Right ventricle myocardium inferior (tissue), 1 donor: ENCODE measurements at regions not wholly inside any gene's neighbourhood (a gene's known extent, or its start where the extent isn't known, plus 50 kb on each side); places are given as distances from the start of the nearest gene placed in this dataset.

ENCODE experiments used
- ATAC-seq: fragments of 200-7000 bp; cut with Tn5 transposase; one replicate; pipeline ENCODE4 v1.9.1; 2020; ENCODE audit warnings: mild to moderate bottlenecking, moderate library complexity
- DNase-seq: peaks from one replicate; pipeline ENCODE4 v3.0.0; 2021; ENCODE audit errors: missing footprints
- intact Hi-C: fragments of 100-400 bp; cut with DNase I; formaldehyde crosslinking; loops from one replicate; pipeline ENCODE4 v1.11.0; 2022
- donor health status: DM: no; HTN: yes; CAD: no; lungs with severe emphysema.

- ATAC-seq (no peak), DNase-seq (no peak)
- intact Hi-C loops, result no loop called here
Observed at GRCh38 chr10:128390596-128390995, 264.4 kb upstream of the MKI67 start.

GRCh38 chr10:128393546-128393945, 267.3 kb upstream of the MKI67 start:
- ATAC-seq, result no peak

GRCh38 chr10:128398118-128398517, 271.9 kb upstream of the MKI67 start:
- intact Hi-C loops, result no loop called here
- ATAC-seq (no peak), DNase-seq (no peak)

More at GRCh38 chr10:128393546-128393945, 267.3 kb upstream of the MKI67 start:
- DNase-seq, result no peak
- intact Hi-C loops, result no loop called here

GRCh38 chr10:128398999-128399398, 272.8 kb upstream of the MKI67 start:
- ATAC-seq, result no peak
- intact Hi-C loops, result no loop called here
- no peak for DNase-seq

GRCh38 chr10:128400564-128400963, 274.3 kb upstream of the MKI67 start:
- intact Hi-C loops, result no loop called here
- ATAC-seq, result no peak
- no peak for DNase-seq

- intact Hi-C loops, result no loop called here
- DNase-seq, result no peak
- no peak for ATAC-seq
Observed at GRCh38 chr10:128405450-128405849, 279.2 kb upstream of the MKI67 start.

- DNase-seq (no peak), ATAC-seq (no peak)
- intact Hi-C loops, result no loop called here
Observed at GRCh38 chr10:128411643-128412042, 285.4 kb upstream of the MKI67 start.

GRCh38 chr10:128414568-128414967, 288.3 kb upstream of the MKI67 start:
- no peak for ATAC-seq
- intact Hi-C loops, result no loop called here
- DNase-seq, result no peak

GRCh38 chr10:128416231-128416630, 290.0 kb upstream of the MKI67 start:
- ATAC-seq, result no peak
- intact Hi-C loops, result loop anchor here (5.0 kb wide), 1 partner anchor 149 kb away; no protein-coding TSS in a partner anchor
- no peak for DNase-seq

GRCh38 chr10:128417826-128418225, 291.6 kb upstream of the MKI67 start:
- ATAC-seq, result no peak
- intact Hi-C loops, result loop anchor here (5.0 kb wide), 1 partner anchor 151 kb away; no protein-coding TSS in a partner anchor
- no peak for DNase-seq

- intact Hi-C loops, result loop anchor here (5.0 kb wide), 1 partner anchor 152 kb away; no protein-coding TSS in a partner anchor
- ATAC-seq, result no peak
- DNase-seq, result no peak
Observed at GRCh38 chr10:128418819-128419218, 292.6 kb upstream of the MKI67 start.

- ATAC-seq, result no peak
- intact Hi-C loops, result loop anchor here (5.0 kb wide), 1 partner anchor 152 kb away; no protein-coding TSS in a partner anchor
- no peak for DNase-seq
Observed at GRCh38 chr10:128419466-128420019, 293.3 kb upstream of the MKI67 start.

- intact Hi-C loops, result no loop called here
- DNase-seq (no peak), ATAC-seq (no peak)
Observed at GRCh38 chr10:128420623-128421022, 294.4 kb upstream of the MKI67 start.

GRCh38 chr10:128421371-128422160, 295.3 kb upstream of the MKI67 start:
- no peak for DNase-seq
- no peak for ATAC-seq
- intact Hi-C loops, result no loop called here

- no peak for ATAC-seq
- DNase-seq, result no peak
- intact Hi-C loops, result no loop called here
Observed at GRCh38 chr10:128422190-128422589, 296.0 kb upstream of the MKI67 start.

- DNase-seq, result no peak
- intact Hi-C loops, result no loop called here
- no peak for ATAC-seq
Observed at GRCh38 chr10:128422999-128423398, 296.8 kb upstream of the MKI67 start.

GRCh38 chr10:128429321-128429720, 303.1 kb upstream of the MKI67 start:
- DNase-seq (no peak), ATAC-seq (no peak)
- intact Hi-C loops, result no loop called here

- no peak for DNase-seq
- intact Hi-C loops, result no loop called here
- no peak for ATAC-seq
Observed at GRCh38 chr10:128429835-128430513, 303.8 kb upstream of the MKI67 start.

GRCh38 chr10:128431083-128431482, 304.9 kb upstream of the MKI67 start:
- intact Hi-C loops, result no loop called here
- no peak for ATAC-seq
- no peak for DNase-seq

- no peak for DNase-seq
- intact Hi-C loops, result no loop called here
- no peak for ATAC-seq
Observed at GRCh38 chr10:128431506-128431905, 305.3 kb upstream of the MKI67 start.
